HG02571 (cell line): ENCODE measurements at regions not wholly inside any gene's neighbourhood (a gene's known extent, or its start where the extent isn't known, plus 50 kb on each side); places are given as distances from the start of the nearest gene placed in this dataset.

Experiments used
- ATAC-seq: cut with Tn5 transposase; IDR thresholded peaks from one replicate; pipeline ENCODE4 v1.9.1; 2021; ENCODE audit warnings: mild to moderate bottlenecking, moderate library complexity; ENCODE audit not compliant: unreplicated experiment

DNA sequence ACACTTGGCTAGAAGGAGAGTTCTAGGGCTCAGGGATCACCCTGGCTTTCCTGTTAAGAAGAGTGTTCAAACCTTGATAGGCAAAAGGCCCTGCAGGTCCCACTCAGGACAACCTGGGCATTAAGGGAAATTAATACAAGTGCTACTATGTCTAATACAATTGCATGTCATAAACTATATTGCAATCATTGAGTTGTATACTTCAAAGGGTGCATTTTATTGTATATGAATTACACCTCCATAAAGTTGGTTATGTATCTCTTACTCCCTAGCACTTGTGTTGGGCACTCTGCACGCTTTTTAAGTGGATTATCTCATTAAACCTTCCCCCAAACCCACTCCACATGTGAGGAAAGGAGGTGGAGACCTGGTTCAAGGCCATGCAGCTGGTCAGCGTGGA, 172.1 kb upstream of the GLI2 start:
- no peak for ATAC-seq

DNA sequence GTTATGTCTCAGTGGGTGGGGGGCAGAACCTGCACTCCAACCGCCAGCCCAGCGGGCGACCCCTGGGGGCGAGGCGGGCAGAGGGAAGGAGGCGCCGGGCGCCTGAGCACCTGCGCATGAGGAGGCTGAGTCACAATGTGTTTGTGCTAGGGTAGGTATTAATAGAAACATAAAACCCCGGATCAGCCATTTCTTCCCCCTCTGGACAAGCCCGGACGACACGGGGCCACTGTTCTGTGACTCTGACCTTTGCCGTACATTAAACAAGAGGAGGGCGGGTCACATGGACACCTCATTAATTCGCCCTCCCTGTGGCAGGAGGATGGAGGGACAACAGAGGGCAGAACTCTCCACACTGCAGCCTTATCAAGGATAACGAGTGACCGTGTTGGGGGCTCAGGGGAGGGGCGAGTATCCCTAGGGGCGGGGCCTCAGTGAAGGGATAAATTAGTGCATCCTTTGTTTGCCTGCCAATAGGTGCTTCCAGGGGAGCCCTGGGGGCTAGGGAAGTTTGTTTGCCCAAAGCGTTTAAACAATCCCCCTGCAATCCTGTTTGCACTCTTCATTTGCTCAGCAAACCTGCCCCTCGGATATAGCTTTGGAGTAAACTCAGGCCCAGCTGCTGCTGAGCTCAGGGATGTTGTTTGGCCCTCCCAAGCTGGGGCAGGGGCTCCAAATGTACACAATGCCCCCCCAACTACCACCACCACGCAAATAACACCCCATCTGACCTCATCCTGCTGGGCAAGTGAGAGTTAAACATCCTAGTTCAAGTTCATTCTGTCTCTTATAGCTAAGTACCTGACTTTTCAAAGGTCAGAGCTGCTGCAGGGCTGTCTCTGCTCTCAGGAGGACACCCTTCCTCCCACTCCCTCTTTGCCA, 171.2 kb upstream of the GLI2 start:
- ATAC-seq, result no peak

DNA sequence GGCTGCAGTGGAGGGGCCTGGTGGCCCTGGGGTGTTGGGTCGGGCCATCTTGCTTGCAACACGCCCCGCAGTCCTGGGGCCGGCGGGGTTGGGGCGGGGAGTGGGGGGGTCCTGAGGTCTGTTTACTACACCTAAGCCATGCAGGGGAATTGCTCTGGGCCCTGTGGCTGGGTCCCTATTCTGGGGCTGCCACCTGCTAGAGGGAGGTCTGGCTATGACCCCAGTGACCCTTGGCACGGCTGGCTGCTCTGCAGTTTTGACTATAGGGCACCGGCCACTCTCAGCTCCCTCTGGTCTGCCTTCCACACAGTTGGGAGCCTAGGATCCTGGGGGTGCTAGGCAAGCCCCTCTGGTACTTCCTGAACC, 170.6 kb upstream of the GLI2 start:
- ATAC-seq, result no peak

DNA sequence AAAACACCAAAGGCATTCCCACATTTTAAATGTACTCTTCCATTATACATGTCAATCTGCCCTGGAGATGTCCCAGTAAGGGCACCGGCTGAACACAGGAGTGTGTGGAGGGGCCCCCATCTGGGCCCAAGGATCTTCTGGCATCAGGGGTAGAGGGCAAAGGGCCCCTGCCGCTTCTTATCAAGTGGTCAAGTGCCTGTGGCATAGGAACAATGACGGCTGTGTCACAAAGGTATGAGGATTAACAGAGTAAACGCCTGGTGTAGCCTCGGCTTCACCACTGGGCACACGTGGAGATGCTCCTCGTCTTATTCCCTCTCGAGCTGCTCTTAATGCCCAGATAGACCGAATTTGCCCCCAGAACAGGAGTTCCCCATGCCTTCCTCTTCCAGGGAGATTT, 169.7 kb upstream of the GLI2 start:
- no peak for ATAC-seq

DNA sequence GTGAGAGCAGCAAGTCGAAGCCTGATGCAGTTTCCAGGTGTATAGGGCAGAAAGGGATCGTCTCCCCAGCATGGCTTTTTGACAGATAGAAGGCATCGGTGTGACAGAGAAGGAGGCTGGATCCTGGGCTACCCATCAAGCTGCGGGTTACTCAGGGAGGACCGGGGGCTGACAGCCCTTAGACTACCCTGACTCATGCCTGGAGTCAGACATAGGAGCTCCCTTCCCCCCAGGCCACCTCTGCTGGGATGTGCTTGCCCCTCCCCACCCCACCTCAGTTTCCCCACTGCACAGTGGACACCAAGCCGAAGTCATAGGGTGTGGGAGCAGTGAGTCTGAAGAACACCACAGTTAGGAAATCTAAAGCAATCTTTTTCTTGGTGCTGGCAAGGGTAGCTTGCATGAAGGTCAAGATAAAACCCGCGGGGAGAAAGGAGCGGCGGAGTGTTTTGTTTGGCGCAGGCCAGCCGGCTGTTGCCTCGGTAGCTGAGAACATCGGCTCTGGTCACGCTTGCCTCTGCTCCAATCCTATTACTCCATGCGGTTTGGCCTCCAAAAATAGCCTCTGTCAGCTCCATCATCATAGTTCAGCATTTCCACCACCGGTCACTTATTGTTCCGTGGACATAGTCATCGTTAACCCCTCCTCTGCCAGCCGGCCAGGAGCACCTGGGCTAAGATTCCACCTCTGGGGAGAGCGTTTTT, 169.2 kb upstream of the GLI2 start:
- no peak for ATAC-seq

DNA sequence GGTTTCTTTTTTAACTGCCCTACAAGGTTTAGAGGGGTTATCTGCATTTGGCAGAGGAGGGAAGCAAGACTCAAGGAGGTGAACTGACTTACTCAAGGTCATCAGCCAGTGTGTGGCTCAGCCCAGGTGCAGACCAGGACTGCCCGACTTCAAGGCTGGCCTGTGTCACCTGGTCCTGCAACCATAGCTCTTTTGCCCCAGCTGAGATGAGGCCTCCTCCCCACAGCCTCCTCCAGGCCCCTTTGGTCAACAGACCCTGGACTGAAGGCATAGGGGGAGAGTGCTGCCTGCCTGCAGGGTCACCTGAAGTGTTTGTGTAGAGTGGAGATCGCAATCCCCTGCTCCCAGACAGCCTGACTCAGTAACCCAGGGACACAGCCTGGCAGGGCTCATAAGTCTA, 168.5 kb upstream of the GLI2 start:
- ATAC-seq, result no peak

DNA sequence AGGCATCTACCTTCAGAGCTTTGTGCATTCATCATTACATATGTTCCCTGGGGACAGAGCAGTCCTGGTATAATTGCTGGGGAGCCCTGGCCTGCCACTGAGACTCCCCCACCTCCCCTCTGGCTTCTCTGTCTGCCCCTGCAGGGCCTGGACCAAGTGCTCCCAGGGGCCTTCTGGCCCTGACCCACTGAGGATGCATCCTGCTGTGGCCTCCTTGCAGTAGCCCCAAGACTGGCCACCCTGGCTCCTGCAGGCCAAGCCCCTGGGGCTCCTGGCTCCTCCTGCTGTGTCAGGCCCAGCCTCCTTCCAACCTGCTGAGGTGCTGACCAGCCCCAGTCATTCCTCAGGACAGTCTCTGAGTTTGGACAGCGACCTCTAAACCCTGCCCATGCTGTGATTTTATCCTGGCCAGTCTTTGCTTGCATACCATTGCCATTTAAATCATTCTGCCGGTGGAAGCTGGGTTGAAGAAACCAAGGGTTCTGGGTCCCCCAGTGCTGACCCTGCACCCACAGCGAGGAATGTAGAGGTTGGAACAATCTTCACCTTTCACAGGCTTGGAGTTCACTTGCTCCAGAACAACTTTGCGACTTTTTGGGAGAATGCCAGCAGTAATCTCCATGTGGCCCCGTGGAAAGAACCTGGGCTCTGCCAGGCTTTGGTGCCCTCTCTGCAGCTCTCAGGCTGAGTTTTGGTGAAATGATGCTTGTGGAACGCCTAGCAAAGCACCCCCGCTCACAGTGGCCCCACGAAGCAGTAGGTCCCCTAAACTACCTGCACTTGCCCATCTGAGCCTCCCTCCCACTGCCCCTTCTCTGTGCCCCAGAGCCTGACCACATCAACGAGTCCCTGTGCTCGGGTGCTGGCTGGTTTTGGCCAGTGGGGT, 167.3 kb upstream of the GLI2 start:
- ATAC-seq, result no peak

DNA sequence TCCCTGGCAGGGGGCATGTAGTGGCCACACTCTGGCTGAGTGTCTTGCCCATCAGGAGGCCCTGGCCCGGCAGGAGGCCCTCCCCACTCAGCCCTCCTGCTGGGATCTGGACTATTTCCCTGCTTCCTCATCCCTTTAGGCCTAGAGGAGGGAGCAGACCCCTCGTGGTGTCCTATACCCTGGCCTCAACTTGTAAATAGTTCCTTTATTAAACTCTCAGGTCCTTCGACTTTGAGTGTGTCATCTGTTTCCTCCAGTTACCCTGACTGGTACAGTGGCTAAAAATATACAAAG, 166.7 kb upstream of the GLI2 start:
- ATAC-seq, result no peak

DNA sequence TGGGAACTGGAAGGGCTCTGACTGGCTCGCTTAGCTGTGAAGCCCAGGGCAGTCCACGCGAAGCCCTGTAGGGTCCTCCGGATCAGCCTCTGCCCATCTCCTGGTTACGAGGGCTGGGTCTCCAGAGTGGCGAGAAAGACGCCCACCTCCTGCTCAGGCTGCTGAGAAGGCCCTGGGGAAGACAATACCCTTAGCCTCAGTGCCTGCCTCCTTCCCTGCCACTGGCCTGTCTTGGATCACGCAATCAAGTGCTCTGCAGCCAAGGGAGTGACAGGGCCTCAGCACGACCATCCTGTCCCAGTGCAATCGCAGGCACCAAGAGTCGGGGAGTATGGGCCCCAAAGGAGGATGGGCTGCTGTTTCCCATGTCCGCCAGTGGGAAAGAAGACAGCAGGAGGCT, 165.7 kb upstream of the GLI2 start:
- no peak for ATAC-seq

DNA sequence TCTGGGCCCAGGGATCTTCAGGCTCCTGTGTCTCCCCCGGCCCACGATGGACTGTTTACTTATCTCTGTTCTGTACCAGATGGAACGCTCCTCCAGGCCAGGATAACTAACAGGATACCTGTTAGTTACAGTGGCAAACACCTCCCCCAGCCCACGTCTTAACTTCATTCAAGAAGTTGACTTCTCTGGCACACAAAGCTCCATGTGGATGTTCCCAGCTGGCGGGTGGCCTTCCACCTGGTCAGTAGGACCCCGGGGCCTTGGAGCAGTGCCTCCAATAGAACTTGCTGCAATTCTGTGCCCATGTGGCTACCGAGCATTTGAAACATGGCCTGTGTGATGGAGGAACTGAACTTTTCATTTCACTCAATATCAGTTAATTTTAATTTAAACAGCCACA, 165.1 kb upstream of the GLI2 start:
- no peak for ATAC-seq

DNA sequence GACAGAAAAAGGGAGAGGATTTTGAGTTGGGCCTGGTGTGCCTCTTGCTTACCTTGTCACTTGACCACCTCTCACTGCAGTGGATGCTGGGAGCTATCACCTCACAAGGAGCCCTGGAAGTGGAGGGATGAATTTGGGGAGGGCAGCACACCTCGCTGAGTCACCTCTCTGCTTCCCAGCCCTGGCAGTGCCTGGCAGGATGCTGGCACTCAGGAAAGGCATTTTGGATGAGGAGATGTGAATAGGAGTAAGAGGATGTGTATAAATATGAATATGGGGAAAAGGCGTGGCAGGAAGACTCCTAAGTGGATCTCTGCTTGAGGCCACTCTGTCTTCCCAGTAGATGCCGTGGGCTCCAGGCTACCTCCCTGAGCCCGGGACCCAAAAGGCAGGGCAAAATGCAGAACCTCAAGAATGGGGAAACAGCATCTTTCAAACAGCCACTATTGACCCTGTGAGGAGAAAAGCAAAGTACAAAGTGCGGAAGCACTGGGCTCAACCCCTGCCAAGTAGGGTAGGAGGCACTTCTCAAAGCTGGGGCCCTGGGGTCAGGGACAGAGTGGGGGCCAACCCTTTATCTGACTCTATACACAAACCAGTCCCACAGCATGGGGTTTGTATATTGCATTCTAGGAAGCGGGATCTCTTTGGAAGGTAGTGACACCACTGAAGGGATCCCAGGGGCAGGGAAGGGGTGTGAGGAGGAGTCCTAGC, 164.5 kb upstream of the GLI2 start:
- ATAC-seq, result no peak

DNA sequence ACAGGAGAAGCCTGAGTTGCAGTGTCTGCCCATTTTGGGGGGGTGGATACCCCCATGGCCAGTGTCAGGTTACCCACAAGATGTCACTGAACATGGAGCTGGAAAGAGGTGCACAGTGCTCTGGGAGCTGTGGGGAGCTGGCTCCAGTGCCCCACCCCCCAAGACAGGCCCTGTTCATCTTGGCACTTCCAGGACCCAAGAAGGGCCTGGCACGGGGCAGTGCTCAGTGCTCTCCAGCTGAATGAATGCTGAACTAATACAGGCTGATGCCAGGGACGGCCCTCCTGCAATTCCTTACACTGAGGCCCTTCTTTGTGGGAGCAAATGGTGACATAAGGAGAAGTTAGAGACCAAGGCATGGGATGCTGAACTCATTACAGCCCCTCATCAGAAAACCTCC, 163.4 kb upstream of the GLI2 start:
- ATAC-seq, result no peak

DNA sequence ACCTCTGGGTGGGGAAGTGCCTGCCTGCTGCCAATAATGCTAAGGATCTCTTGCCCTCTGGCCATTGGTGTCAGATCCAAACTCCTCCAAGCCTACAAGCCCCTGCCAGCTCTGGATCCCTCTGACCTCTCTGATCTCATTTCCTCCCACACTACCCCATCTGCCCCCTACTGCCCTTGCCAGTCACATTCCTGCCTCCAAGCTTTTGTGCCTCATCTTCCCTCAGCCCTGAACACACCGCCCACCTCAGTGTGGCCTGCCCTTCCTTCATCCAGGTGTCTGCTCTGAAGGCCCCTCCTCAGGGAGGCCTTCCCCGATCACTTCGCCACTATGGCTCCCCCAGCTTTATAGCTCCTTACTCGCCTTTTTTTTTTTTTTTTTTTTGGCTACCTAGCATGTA, 161.0 kb upstream of the GLI2 start:
- ATAC-seq, result no peak

DNA sequence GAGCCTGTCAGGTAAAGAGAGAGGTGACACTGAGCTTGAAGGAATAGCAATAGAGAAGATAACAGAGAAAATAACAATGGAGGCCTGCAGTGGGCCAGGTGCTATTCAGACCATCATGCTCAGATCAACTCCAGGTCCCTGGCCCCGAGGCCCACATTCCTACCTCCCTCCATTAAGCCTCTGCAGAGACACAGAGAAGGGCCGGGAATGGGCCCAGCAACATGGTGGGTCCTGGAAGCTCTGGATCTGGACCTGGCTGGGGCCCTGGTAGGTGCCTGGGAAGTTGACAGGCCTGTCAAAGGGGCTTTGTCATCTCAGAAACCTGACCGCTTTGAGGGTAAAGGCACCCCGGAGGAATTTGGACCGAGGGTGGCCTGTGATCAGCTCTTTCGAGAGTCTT, 159.7 kb upstream of the GLI2 start:
- ATAC-seq, result no peak

DNA sequence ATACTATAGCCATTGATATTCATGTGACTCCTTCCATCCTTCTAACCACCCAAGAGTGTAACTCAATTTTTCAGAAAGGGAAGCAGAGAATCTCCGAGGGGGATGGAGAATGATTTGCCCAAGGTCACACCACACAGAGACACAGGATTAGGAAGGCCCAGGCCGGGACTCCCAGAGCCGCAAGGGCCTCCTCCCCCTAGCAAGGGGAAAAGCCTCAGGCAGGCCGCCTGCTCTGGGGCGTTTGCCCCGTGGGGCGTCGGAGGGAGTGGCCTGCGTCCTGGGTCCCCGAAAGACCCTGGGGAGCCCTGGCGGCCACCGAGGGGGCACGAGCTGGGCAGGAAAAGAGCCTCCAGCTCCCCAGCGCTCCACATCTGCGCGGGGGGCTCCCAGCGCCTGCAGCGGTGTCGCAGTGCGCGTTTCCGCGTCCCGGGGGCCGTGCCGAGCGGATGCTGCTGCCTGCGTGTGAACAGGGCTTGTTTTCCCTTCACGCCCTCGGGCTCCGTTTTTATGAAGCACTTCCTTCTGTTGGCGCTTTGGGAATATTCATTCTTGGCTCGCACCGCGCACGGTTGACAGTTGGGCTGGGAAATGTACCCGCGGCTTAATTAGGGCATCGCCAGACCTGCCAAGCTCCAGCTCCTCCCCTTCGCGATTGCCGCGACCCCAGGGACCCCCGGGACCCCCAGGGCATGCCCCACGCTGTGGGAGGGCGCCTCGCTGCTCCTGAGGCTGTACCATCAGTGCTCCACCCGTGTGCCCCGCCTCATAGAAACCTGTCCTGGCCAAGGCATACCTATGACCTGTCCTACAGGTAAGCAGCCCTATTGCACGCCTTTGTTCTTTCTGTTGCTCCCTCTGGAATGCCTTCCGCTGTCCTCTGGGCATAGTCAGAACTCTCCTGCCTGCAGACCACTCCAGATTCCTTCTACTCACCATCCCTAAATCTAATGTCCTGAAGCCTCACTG, 158.9 kb upstream of the GLI2 start:
- no peak for ATAC-seq

DNA sequence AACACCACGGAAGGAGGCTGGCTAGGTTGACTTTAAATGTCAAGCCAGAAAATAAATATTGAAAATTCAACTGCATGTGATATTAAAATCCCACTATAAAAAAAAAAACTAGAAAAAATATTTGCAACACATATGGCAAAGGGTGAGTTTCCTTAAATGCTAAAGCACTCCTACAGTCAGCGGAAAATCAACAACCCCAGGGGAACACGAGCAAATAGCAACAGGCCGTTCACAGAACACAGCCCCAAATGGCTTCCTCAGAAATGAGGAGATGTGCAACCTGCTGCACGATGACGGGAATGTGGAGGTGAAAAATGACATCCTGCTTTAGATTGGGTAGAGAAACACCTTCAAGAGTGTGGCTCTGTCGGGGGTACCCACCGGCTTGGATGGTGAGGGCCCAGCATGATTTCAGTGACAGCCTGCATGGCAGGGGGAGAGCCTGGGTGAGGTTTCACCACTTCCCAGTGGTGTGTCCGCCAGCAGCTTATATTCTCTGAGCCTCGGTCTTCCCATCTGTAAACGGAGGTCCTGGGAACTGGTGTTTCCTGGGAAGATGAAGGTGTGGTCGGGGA, 157.9 kb upstream of the GLI2 start:
- ATAC-seq, result no peak

DNA sequence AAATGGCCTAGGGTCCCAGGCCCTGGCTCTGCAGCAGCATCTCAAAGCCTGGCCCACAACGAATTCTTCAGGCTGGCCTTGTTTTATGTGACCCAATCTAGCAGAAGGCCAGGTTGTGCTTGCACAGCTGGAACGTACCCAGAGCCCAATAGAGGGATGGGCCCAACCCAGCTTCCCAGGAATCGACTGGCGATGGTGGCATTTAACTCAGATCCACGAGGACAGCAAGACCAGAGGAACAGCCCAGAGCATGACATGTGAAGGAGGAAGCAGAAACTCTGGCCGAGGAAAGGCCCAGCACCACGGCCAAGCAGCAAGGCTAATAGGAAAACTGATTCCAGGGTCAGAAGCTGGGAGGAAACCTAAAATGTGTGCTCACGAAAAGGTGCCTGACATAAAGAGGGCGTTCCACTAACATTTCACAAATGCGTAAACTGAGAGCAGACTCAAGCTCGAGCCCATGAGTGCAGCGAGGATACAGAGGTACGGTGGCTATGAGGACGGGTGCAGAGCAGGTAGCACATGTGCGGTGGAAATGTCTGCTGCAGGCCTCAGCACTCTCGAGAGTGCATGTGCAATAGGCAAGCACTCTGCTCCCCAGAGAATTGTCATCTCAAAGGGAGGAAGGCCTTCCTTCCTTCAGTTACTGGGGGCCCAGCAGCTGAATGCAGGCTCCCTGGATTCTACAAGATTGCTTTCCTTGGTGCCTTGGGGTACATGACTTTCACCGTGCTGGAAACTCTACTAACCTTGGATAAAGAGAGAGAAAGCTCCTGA, 156.9 kb upstream of the GLI2 start:
- ATAC-seq, result no peak

DNA sequence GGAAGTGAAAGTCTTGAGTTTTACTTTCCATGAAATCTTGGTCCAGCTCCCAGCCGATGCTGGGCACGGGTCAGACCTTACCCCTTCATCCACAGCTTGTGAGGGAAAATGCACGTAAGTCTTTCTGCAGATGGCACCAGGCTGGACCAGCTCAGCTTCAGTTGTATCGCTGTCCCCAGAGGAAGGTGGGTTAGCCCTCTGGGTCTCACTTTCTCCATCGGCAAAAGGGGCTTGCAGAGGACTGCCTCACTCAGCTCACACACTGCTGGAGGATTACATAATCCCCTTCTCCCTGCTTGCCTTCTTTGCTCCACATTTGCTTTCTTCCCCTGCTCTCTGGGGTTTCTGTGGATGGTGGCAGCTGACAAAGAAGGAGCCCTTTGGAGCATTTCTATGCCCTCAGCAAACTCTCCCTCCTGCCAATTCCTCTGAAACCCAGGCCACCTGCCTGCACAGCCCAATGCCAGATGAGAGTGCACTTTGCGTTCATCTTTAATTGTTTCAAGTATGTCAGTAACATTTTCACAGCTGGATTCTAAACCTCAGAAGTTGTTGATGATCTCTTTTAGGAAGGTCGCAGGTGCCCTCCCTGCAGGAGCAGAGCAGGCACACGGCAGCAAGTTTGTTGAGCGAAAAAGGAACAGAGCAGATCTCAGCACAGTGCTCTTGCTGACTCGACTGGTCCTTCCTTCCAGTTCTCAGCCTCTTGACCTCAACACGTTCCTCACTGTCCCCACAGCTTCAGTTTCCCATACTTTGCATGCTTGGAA, 155.6 kb upstream of the GLI2 start:
- no peak for ATAC-seq
